ENCODE measurements at regions not wholly inside any gene's neighbourhood (a gene's known extent, or its start where the extent isn't known, plus 50 kb on each side); places are given as distances from the start of the nearest gene placed in this dataset.

DNA sequence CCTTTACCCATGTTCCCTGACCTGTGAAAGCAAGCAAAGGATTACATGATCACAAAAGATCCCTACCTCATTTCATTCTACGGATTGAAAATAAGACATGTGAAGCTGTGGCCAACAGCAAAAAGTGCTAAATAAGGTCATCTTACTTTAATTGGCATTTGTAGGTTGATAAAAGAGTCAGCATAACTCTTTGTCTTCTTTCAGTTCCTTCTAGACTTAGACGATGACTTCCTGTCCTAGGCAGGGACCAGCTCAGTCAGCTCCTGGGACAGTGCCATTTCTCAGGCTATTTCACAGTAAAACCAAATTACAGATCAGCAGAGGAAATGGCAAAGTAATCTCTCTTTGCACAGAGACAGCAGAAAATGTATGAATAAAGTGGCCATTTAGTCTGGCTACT, 480.7 kb downstream of the RFPL4B start:
- intact Hi-C loops (cut with micrococcal nuclease) = no loop called here
- no peaks in the 10 kb centered on the region for H3K4me1 Mint-ChIP-seq (ENCODE audit: low read depth)
- no peak for DNase-seq
- H3K36me3 Mint-ChIP-seq (ENCODE audit: low read depth) = no peaks in the 10 kb centered on the region
- no peak overlapping the region for H3K4me3 Mint-ChIP-seq
- CTCF ChIA-PET = interaction anchor here (0.6 kb wide), 1 partner anchor 9 kb away, joined by 3 read pairs; no protein-coding TSS in a partner anchor
- H3K27ac Mint-ChIP-seq = no peak overlapping the region
- H3K9me3 Mint-ChIP-seq = peaks cover 1% of the 10 kb centered on the region
- no peaks in the 10 kb centered on the region for H3K27me3 Mint-ChIP-seq (ENCODE audit: low read depth)

DNA sequence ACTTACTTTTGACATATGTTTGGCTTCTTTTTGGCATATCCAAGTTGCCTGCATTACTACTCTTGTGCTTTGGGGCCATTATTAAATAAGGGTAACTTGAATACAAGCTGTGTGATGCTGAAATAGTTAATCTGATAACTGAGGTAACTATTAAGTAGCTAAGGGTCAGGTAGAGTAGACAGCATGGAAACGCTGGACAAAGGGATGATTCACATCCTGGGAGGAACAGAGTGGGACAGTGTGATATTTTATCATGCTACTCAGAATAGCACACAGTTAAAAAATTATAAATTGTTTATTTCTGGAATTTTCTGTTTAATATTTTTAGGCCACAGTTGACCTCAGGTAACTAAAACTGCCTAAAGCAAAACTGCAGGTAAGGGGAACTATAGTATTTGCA, 483.9 kb downstream of the RFPL4B start:
- H3K4me3 Mint-ChIP-seq = no peak overlapping the region
- no peak for DNase-seq
- intact Hi-C loops (cut with micrococcal nuclease) = no loop called here
- H3K27ac Mint-ChIP-seq = no peak overlapping the region
- H3K27me3 Mint-ChIP-seq (ENCODE audit: low read depth) = no peaks in the 10 kb centered on the region
- CTCF ChIA-PET = no interaction called here
- no peaks in the 10 kb centered on the region for H3K36me3 Mint-ChIP-seq (ENCODE audit: low read depth)
- no peaks in the 10 kb centered on the region for H3K9me3 Mint-ChIP-seq
- no peaks in the 10 kb centered on the region for H3K4me1 Mint-ChIP-seq (ENCODE audit: low read depth)

DNA sequence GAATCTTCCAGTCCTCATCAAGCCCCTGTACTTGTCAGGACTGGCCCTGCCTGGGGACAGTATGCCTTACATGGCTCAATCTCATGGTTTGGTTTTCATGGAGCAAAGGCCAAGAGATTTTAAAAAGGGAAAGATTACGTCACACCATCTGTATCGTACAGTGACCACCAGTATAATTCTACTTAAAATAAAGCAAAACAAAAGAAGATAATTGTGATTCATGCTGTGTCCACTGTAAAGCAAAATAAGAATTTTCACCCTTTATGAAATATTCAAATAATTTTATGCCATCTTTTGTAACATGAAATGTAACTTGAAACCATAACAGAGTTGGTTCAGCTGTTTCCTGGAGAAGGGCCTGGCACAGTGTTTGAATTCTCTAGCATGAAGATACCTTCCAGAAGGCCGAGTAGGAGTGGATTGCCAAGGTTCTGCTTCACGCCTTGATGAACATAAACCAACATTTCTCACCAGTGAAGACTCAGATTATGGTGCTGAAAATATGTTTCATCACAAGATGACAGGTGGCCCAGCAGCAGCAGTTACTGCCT, 486.5 kb downstream of the RFPL4B start:
- H3K36me3 Mint-ChIP-seq (ENCODE audit: low read depth) = no peaks in the 10 kb centered on the region
- no peak for DNase-seq
- intact Hi-C loops (cut with micrococcal nuclease) = no loop called here
- H3K9me3 Mint-ChIP-seq = no peaks in the 10 kb centered on the region
- H3K27me3 Mint-ChIP-seq (ENCODE audit: low read depth) = no peaks in the 10 kb centered on the region
- H3K4me3 Mint-ChIP-seq = no peak overlapping the region
- CTCF ChIA-PET = interaction anchor here (0.6 kb wide), 1 partner anchor 235 kb away, joined by 3 read pairs; no protein-coding TSS in a partner anchor
- no peak overlapping the region for H3K27ac Mint-ChIP-seq
- no peaks in the 10 kb centered on the region for H3K4me1 Mint-ChIP-seq (ENCODE audit: low read depth)

DNA sequence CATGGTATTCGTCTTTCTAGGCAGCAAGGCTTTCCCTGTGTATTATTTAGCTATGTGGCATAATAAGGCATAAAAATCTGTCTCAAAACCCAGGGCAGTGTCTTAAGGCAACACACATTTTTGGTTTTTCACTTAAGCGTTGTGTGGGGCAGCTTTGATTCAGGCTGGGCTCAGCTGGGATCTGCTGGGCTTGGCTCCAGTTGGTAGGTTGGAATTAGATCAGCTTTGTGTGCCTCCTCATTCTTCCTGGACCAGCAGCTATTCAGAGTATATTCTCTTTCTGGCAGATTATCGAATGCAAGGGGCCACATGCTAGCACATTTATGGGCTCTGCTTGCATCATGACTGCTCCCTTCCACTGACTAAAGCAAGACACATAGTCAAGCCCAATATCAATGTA, 487.9 kb downstream of the RFPL4B start:
- DNase-seq = no peak
- intact Hi-C loops (cut with micrococcal nuclease) = no loop called here
- no peaks in the 10 kb centered on the region for H3K9me3 Mint-ChIP-seq
- H3K4me3 Mint-ChIP-seq = no peak overlapping the region
- no peaks in the 10 kb centered on the region for H3K4me1 Mint-ChIP-seq (ENCODE audit: low read depth)
- no peaks in the 10 kb centered on the region for H3K36me3 Mint-ChIP-seq (ENCODE audit: low read depth)
- no peak overlapping the region for H3K27ac Mint-ChIP-seq
- H3K27me3 Mint-ChIP-seq (ENCODE audit: low read depth) = no peaks in the 10 kb centered on the region
- CTCF ChIA-PET = interaction anchor here (1.2 kb wide), 1 partner anchor 10 kb away, joined by 3 read pairs; no protein-coding TSS in a partner anchor

DNA sequence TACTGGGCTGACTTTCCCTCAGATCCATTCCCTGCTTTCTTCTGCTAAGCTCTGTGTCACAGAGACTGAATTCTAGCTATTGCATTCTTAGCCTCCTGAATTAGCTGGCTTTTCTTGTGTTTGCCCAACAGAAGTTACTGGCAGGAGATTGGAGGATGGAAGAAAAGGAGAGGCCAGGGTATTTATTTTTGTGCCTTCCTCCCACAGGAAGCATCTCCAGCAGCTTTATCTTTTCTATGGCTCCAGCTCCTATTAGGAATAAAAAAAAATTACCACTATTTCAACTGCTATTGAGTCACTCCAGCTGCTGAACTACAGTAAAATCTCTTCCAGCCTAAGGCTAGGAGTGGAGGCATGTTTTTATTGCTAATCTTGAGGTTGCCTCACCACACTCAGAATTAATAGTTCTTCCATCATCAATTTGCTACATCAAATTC, 492.4 kb downstream of the RFPL4B start:
- Mint-ChIP-seq H3K4me1 (ENCODE audit: low read depth) (no peaks in the 10 kb centered on the region), H3K4me3 (no peak overlapping the region), H3K27ac (no peak overlapping the region), H3K36me3 (ENCODE audit: low read depth) (no peaks in the 10 kb centered on the region), H3K27me3 (ENCODE audit: low read depth) (no peaks in the 10 kb centered on the region), H3K9me3 (peaks cover 4% of the 10 kb centered on the region)
- intact Hi-C loops (cut with micrococcal nuclease) = no loop called here
- CTCF ChIA-PET = no interaction called here
- no peak for DNase-seq

DNA sequence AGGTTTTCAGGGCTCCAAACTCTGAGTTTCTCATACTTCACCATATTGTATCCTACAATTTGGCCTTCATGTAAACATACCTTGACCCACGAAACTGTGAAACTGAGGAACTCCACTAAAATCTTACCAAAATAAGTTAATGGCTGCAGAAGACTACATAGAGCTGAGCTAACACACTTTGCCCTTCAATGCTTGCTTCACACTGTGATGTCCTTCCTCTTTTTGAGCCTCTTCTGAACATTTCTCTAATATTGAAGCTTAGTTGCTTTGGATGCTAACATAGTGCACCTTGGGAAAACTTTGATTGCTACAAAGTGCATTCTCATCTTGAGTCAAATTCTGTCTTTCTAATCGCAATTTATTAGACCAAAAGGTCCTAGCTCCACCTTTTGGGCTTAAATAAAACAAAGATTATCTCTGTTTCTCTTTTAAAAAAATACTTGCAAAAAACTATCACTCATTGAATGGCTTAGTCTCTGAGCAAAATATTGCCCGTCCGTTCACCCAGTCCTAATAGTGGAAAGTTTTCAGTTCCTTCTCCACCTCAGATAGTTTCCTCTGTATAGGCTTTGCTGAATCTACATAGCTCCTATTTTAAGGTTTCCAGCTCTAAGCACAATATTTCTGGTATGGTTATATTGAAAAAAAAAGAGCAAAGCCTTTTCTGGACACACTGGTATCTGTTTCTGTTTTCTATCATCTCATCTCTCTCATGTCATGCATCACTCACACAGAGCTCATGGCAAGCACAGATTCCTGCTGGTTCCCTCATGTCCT, 494.6 kb downstream of the RFPL4B start:
- CTCF ChIA-PET = no interaction called here
- H3K4me3 Mint-ChIP-seq = no peak overlapping the region
- H3K27me3 Mint-ChIP-seq (ENCODE audit: low read depth) = no peaks in the 10 kb centered on the region
- intact Hi-C loops (cut with micrococcal nuclease) = no loop called here
- H3K27ac Mint-ChIP-seq = no peak overlapping the region
- no peaks in the 10 kb centered on the region for H3K4me1 Mint-ChIP-seq (ENCODE audit: low read depth)
- no peak for DNase-seq
- H3K36me3 Mint-ChIP-seq (ENCODE audit: low read depth) = no peaks in the 10 kb centered on the region
- peaks cover 4% of the 10 kb centered on the region for H3K9me3 Mint-ChIP-seq

DNA sequence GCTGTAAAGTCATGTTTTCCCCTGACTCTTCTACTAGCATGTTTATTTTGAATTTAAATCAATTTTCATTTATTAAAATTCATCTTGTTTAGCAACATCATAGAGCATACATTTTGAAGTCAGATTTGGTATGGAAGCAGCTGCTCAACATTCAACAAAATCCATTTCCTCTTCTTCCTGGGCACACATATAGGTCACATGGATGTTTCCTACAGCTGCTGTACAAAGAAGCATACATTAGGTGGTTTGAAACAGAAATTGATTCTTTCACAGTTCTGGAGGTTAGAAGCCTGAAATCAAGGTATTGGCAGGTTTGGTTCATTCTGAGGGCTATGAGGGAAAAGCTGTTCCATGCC, 495.2 kb downstream of the RFPL4B start:
- CTCF ChIA-PET = no interaction called here
- no peak for DNase-seq
- Mint-ChIP-seq H3K27ac (no peak overlapping the region), H3K4me1 (ENCODE audit: low read depth) (no peaks in the 10 kb centered on the region), H3K4me3 (no peak overlapping the region), H3K36me3 (ENCODE audit: low read depth) (no peaks in the 10 kb centered on the region), H3K9me3 (peaks cover 4% of the 10 kb centered on the region), H3K27me3 (ENCODE audit: low read depth) (no peaks in the 10 kb centered on the region)
- intact Hi-C loops (cut with micrococcal nuclease) = no loop called here

DNA sequence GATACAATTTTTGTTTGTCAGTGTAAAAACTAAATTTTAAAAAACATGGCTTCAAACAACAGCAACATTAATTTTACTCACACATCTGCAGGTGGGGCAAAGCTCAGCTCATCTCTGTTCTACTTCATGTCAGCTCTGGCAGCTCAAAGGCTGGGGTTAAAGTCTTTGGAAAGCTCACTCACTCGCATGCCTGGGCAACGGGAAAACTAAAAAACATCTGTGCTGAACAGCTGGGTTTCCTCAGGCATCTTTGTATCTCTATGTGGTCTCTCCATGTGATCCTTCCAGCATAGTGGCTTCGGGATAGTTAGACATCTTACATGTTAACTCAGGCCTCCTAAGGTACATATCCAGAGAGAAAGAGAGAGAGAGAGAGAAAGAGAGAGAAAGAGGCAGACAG, 499.6 kb downstream of the RFPL4B start:
- Mint-ChIP-seq H3K27me3 (ENCODE audit: low read depth) (no peaks in the 10 kb centered on the region), H3K4me3 (no peak overlapping the region), H3K9me3 (peaks cover 4% of the 10 kb centered on the region), H3K36me3 (ENCODE audit: low read depth) (no peaks in the 10 kb centered on the region), H3K4me1 (ENCODE audit: low read depth) (no peaks in the 10 kb centered on the region), H3K27ac (no peak overlapping the region)
- intact Hi-C loops (cut with micrococcal nuclease) = no loop called here
- DNase-seq = no peak
- CTCF ChIA-PET = interaction anchor here (0.7 kb wide), 1 partner anchor 102 kb away, joined by 3 read pairs; no protein-coding TSS in a partner anchor

DNA sequence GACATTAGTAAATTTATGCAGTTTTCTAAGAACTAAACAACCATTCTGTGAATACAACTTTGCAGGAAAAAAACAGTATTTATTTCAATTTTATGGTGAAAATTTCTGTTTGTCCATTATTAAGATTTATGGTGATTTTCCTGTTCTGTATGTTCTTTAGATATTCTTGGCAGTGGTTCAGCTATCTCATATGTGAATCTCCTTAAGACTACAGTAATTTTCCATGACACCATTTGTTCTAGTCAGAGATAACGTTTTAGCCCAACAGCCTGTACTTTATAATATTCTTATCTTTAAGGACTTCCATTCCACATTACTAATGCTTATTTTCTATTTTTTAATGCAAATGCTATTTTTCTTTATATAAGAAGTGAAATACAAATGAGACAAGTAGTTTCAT, 504.0 kb downstream of the RFPL4B start:
- Mint-ChIP-seq H3K36me3 (ENCODE audit: low read depth) (no peaks in the 10 kb centered on the region), H3K4me1 (ENCODE audit: low read depth) (no peaks in the 10 kb centered on the region), H3K9me3 (no peaks in the 10 kb centered on the region), H3K27ac (no peak overlapping the region), H3K4me3 (no peak overlapping the region), H3K27me3 (ENCODE audit: low read depth) (no peaks in the 10 kb centered on the region)
- CTCF ChIA-PET = no interaction called here
- no peak for DNase-seq
- intact Hi-C loops (cut with micrococcal nuclease) = no loop called here

DNA sequence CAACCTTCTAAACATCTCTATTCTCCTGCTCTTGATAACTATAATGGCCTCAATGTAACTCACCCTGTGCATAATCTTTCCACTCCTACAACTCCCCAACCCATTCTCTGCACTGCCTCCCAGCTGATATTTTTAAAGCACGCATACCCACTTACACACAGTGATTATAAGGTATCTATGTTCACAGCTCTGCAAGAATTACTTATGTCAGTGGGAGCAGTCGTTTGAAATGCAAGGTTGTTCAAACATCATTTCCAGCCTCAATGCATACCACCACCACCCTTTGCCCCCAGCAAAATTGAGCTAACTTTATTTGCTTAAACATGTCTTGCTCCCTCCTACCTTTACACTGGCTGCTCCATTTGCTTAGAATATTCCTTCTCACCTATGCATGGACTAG, 506.0 kb downstream of the RFPL4B start:
- no peak overlapping the region for H3K4me3 Mint-ChIP-seq
- intact Hi-C loops (cut with micrococcal nuclease) = no loop called here
- H3K27ac Mint-ChIP-seq = no peak overlapping the region
- H3K9me3 Mint-ChIP-seq = no peaks in the 10 kb centered on the region
- H3K36me3 Mint-ChIP-seq (ENCODE audit: low read depth) = no peaks in the 10 kb centered on the region
- H3K4me1 Mint-ChIP-seq (ENCODE audit: low read depth) = no peaks in the 10 kb centered on the region
- no peaks in the 10 kb centered on the region for H3K27me3 Mint-ChIP-seq (ENCODE audit: low read depth)
- CTCF ChIA-PET = no interaction called here
- DNase-seq = no peak

DNA sequence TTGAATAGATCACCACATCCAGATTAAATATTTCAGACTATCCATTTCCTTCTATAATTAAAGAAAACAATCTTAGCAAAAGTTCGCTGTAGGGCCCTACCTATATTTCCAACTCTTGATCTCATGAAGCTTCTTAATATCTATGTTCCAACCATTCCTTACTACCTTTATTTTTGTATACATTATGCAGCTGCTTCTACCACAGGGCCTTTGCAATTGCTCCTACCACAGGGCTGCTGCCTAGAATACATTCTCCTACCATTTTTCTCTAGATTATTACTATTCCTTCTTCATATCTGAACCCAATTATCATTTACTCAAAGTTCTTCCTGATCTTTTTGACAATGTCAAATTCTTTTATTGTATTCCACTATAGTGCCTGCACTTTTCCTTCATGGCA, 516.6 kb downstream of the RFPL4B start:
- H3K4me3 Mint-ChIP-seq = no peak overlapping the region
- no peaks in the 10 kb centered on the region for H3K4me1 Mint-ChIP-seq (ENCODE audit: low read depth)
- no peaks in the 10 kb centered on the region for H3K36me3 Mint-ChIP-seq (ENCODE audit: low read depth)
- DNase-seq = no peak
- no peak overlapping the region for H3K27ac Mint-ChIP-seq
- no peaks in the 10 kb centered on the region for H3K9me3 Mint-ChIP-seq
- CTCF ChIA-PET = no interaction called here
- intact Hi-C loops (cut with micrococcal nuclease) = no loop called here
- no peaks in the 10 kb centered on the region for H3K27me3 Mint-ChIP-seq (ENCODE audit: low read depth)

DNA sequence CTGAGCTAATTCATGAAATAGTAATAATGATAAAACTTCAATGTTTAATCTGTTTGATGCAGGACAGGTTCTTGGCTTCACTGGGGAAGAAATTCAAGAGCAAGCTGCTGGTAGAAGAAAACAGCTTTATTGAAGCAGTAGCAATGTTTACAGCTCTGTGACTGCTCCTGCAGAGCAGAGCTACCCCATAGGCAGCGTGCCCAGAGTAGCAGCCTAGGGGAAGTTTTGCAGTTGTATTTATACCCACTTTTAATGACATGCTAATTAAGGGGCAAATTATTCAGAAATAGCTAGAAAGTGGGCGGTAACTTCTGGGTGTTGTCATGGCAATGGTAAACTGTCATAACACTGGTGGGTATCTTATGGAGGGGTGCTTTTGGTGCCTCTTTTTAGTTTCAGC, 518.0 kb downstream of the RFPL4B start:
- no peak for DNase-seq
- Mint-ChIP-seq H3K4me3 (no peak overlapping the region), H3K9me3 (peaks cover 8% of the 10 kb centered on the region), H3K27me3 (ENCODE audit: low read depth) (no peaks in the 10 kb centered on the region), H3K27ac (no peak overlapping the region), H3K36me3 (ENCODE audit: low read depth) (no peaks in the 10 kb centered on the region), H3K4me1 (ENCODE audit: low read depth) (no peaks in the 10 kb centered on the region)
- intact Hi-C loops (cut with micrococcal nuclease) = no loop called here
- CTCF ChIA-PET = no interaction called here

DNA sequence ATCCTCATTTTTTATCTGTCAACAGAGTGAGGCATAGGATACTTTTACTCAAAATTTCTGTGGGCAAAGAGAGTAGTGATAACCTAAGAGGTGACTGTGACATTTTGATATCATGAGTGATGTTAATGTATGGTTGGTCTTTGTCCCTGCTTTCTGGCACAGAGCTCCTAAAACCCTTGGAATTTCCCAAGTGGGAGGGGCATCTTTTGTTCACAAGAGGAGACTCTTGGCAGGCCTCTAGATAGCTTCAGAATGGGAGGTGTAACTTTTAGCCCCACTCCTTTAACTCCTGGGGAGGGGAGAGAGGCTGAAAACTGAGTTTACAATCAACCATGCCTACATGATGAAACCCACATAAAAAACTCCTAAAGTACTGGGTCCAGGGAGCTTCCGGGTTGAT, 527.8 kb downstream of the RFPL4B start:
- H3K27me3 Mint-ChIP-seq (ENCODE audit: low read depth) = no peaks in the 10 kb centered on the region
- H3K27ac Mint-ChIP-seq = no peak overlapping the region
- no peaks in the 10 kb centered on the region for H3K4me1 Mint-ChIP-seq (ENCODE audit: low read depth)
- CTCF ChIA-PET = no interaction called here
- H3K4me3 Mint-ChIP-seq = no peak overlapping the region
- H3K36me3 Mint-ChIP-seq (ENCODE audit: low read depth) = no peaks in the 10 kb centered on the region
- no peak for DNase-seq
- intact Hi-C loops (cut with micrococcal nuclease) = loop anchor here (5.0 kb wide), 1 partner anchor 982 kb away; the partner anchor contains the start of gene MARCKS
- H3K9me3 Mint-ChIP-seq = peaks cover 11% of the 10 kb centered on the region

Measured in activated naive CD4-positive, alpha-beta T cell treated with anti-CD3 and anti-CD28 coated beads for 36 hours (primary cell).